OCI-LY7 (cell line): ENCODE measurements at regions not wholly inside any gene's neighbourhood (a gene's known extent, or its start where the extent isn't known, plus 50 kb on each side); places are given as distances from the start of the nearest gene placed in this dataset.

Source experiments
- BruUV-seq: library from RNA; stranded (reverse); fragments of 400-500 nt; replicated peaks from 2 replicates; lab custom pipeline; 2021; lab: Mats Ljungman, UMichigan
- CTCF ChIA-PET: fragments of 300-600 bp; sonication (Branson Sonifier 250); formaldehyde crosslinking; loops from one replicate; lab custom pipeline; 2022; ENCODE audit warnings: antibody characterized with exemption; ENCODE audit not compliant: unreplicated experiment; lab: Charles Lee
- POLR2A ChIA-PET: fragments of 300-600 bp; sonication (Branson Sonifier 250); formaldehyde crosslinking; loops from one replicate; lab custom pipeline; 2022; ENCODE audit warnings: antibody characterized with exemption; lab: Charles Lee
- DNase-seq: peaks from one replicate; pipeline ENCODE4 v3.0.0-alpha.2; 2015; ENCODE audit warnings: low spot score
- H2AFZ ChIP-seq: fragments of 200-600 bp; sonication (generic), shearing (Covaris generic); 2 replicates; pipeline ENCODE4 v1.6.1; 2014; ENCODE audit warnings: mild to moderate bottlenecking, antibody characterized with exemption, low read length, moderate library complexity
- H3K27ac ChIP-seq: fragments of 200-600 bp; sonication (generic); 2 replicates; pipeline ENCODE4 v1.5.1; 2014; ENCODE audit warnings: mixed run types, low read depth, mild to moderate bottlenecking, moderate library complexity, low read length, inconsistent platforms; ENCODE audit not compliant: poor library complexity, severe bottlenecking
- H3K36me3 ChIP-seq: fragments of 200-600 bp; sonication (generic); 2 replicates; pipeline ENCODE4 v1.6.1; 2014; ENCODE audit warnings: mild to moderate bottlenecking, antibody characterized with exemption, low read length, moderate library complexity, mixed read lengths; ENCODE audit not compliant: insufficient read depth
- H3K4me1 ChIP-seq: fragments of 200-600 bp; sonication (generic); 2 replicates; pipeline ENCODE4 v1.5.1; 2014; ENCODE audit warnings: mild to moderate bottlenecking, low read length; ENCODE audit not compliant: insufficient read depth, poor library complexity, severe bottlenecking
- H3K4me2 ChIP-seq: fragments of 200-600 bp; sonication (generic); 2 replicates; pipeline ENCODE4 v1.6.1; 2014; ENCODE audit warnings: mild to moderate bottlenecking, low read length
- H3K4me3 ChIP-seq: fragments of 200-600 bp; sonication (generic); 2 replicates; pipeline ENCODE4 v1.5.1; 2014; ENCODE audit warnings: mild to moderate bottlenecking, low read depth, low read length; ENCODE audit not compliant: poor library complexity, severe bottlenecking
- H3K79me2 ChIP-seq: fragments of 200-600 bp; sonication (generic); 2 replicates; pipeline ENCODE4 v1.6.1; 2016; ENCODE audit warnings: low read depth, mild to moderate bottlenecking, low read length, moderate library complexity, mixed read lengths; ENCODE audit not compliant: insufficient read depth
- H3K9me2 ChIP-seq: fragments of 200-600 bp; sonication (generic); 2 replicates; pipeline ENCODE4 v1.6.1; 2016; ENCODE audit warnings: mild to moderate bottlenecking, low read length, mixed read lengths; ENCODE audit not compliant: insufficient read depth
- H3K9me3 ChIP-seq: fragments of 200-600 bp; sonication (generic); 2 replicates; pipeline ENCODE4 v1.6.1; 2014; ENCODE audit warnings: mild to moderate bottlenecking, mixed run types, low read length, mixed read lengths
- H4K20me1 ChIP-seq: fragments of 200-600 bp; sonication (generic); 2 replicates; pipeline ENCODE4 v1.6.1; 2014; ENCODE audit warnings: mild to moderate bottlenecking, antibody characterized with exemption, low read length, moderate library complexity, mixed read lengths; ENCODE audit not compliant: insufficient read depth
- CTCF ChIP-seq: fragments of 200-600 bp; sonication (generic); conservative IDR thresholded peaks from 2 replicates; pipeline ENCODE4 v1.5.1; 2014; ENCODE audit warnings: mild to moderate bottlenecking, antibody characterized with exemption, low read length, moderate library complexity, mixed read lengths
- EZH2phosphoT487 ChIP-seq: fragments of 200-600 bp; sonication (generic); IDR thresholded peaks from 2 replicates; pipeline ENCODE4 v1.6.1; 2018; ENCODE audit warnings: low read depth, borderline replicate concordance, mild to moderate bottlenecking, mixed run types, antibody characterized with exemption, low read length, moderate library complexity, mixed read lengths
- intact Hi-C: fragments of 100-400 bp; cut with micrococcal nuclease; formaldehyde crosslinking; loops from one replicate; pipeline ENCODE4 v1.10.0; 2022; ENCODE audit not compliant: unreplicated experiment

GRCh38 chr17:55829995-55830612 is 79.3 kb downstream of the PCTP start:
- ChIA-PET POLR2A (interaction anchor here (0.7 kb wide), 1 partner anchor 133 kb away, joined by 4 read pairs; no protein-coding TSS in a partner anchor), CTCF (no interaction called here)
- Histone ChIP-seq H4K20me1 (no peaks in the 10 kb centered on the region), H3K4me1 (no peaks in the 10 kb centered on the region), H3K27ac (no peak overlapping the region), H3K9me3 (no peaks in the 10 kb centered on the region), H3K36me3 (no peaks in the 10 kb centered on the region), H3K79me2 (no peaks in the 10 kb centered on the region), H3K9me2 (no peaks in the 10 kb centered on the region), H3K4me2 (no peak overlapping the region), H3K4me3 (no peak overlapping the region), H2AFZ (no peak overlapping the region)
- no peak for TF ChIP-seq CTCF
- intact Hi-C loops = no loop called here
- no TSS peak for BruUV-seq
- no peak for DNase-seq

- no peaks in the 10 kb centered on the region for H3K79me2 ChIP-seq
- BruUV-seq = no TSS peak
- H3K36me3 ChIP-seq = no peaks in the 10 kb centered on the region
- no peak for DNase-seq
- no peaks in the 10 kb centered on the region for H3K9me2 ChIP-seq
- intact Hi-C loops = no loop called here
- H3K4me3 ChIP-seq = no peak overlapping the region
- H4K20me1 ChIP-seq = no peaks in the 10 kb centered on the region
- no peak overlapping the region for H2AFZ ChIP-seq
- H3K4me1 ChIP-seq = no peaks in the 10 kb centered on the region
- H3K4me2 ChIP-seq = no peak overlapping the region
- TF ChIP-seq EZH2phosphoT487 (no peak), CTCF (no peak)
- no peaks in the 10 kb centered on the region for H3K9me3 ChIP-seq
- CTCF ChIA-PET = no interaction called here
- H3K27ac ChIP-seq = no peak overlapping the region
- POLR2A ChIA-PET = interaction anchor here (0.5 to 0.6 kb wide), 2 partner anchors 1430 to 1514 kb away, joined by 3 to 4 read pairs; no protein-coding TSS in a partner anchor
Measured at GRCh38 chr17:55830699-55831471, 80.0 kb downstream of the PCTP start.

- Histone ChIP-seq H2AFZ (no peak overlapping the region), H3K4me1 (no peaks in the 10 kb centered on the region), H3K4me2 (no peak overlapping the region), H3K36me3 (no peaks in the 10 kb centered on the region), H3K9me3 (no peaks in the 10 kb centered on the region), H3K27ac (no peak overlapping the region), H4K20me1 (no peaks in the 10 kb centered on the region), H3K9me2 (no peaks in the 10 kb centered on the region), H3K4me3 (no peak overlapping the region), H3K79me2 (no peaks in the 10 kb centered on the region)
- CTCF ChIA-PET = no interaction called here
- TF ChIP-seq EZH2phosphoT487 (no peak), CTCF (no peak)
- no peak for DNase-seq
- POLR2A ChIA-PET = no interaction called here
- BruUV-seq = no TSS peak
- intact Hi-C loops = no loop called here
Measured at GRCh38 chr17:55833306-55833705, 82.5 kb downstream of the PCTP start.
